RWPE1 (cell line): ENCODE measurements at regions not wholly inside any gene's neighbourhood (a gene's known extent, or its start where the extent isn't known, plus 50 kb on each side); places are given as distances from the start of the nearest gene placed in this dataset.

Source experiments
- CTCF ChIA-PET: fragments of 350-600 bp; sonication (Branson Sonifier 250); formaldehyde crosslinking; extraction: SDS; loops from one replicate; lab custom pipeline; 2021; lab: Yijun Ruan, JAX
- POLR2A ChIA-PET: fragments of 400-600 bp; formaldehyde crosslinking; extraction: SDS; loops from one replicate; lab custom pipeline; 2020; ENCODE audit warnings: antibody characterized with exemption; ENCODE audit not compliant: low non-redundant PET; lab: Yijun Ruan, JAX
- DNase-seq: peaks from one replicate; pipeline ENCODE4 v3.0.0; 2012; ENCODE audit warnings: low spot score
- H3K27ac ChIP-seq: fragments of 450-650 bp; 2 replicates; pipeline ENCODE4 v1.5.1; 2017
- CTCF ChIP-seq: fragments of 450-650 bp; conservative IDR thresholded peaks from 2 replicates; pipeline ENCODE4 v1.5.1; 2017; ENCODE audit warnings: low read depth, mild to moderate bottlenecking

GRCh38 chr13:80757694-80758093 lies 416.8 kb upstream of the SPRY2 start:
- DNase-seq = no peak
- TF ChIP-seq CTCF = no peak
- POLR2A ChIA-PET = no interaction called here
- no peak overlapping the region for H3K27ac ChIP-seq
- CTCF ChIA-PET = no interaction called here

- DNase-seq = no peak
- POLR2A ChIA-PET = no interaction called here
- CTCF ChIA-PET = no interaction called here
- no peak overlapping the region for H3K27ac ChIP-seq
- no peak for TF ChIP-seq CTCF
Observed at GRCh38 chr13:80755910-80756309, 415.0 kb upstream of the SPRY2 start.

GRCh38 chr13:80754441-80754840 lies 413.5 kb upstream of the SPRY2 start:
- no peak for DNase-seq
- TF ChIP-seq CTCF = no peak

GRCh38 chr13:80753866-80754265 lies 412.9 kb upstream of the SPRY2 start:
- CTCF ChIA-PET = no interaction called here
- TF ChIP-seq CTCF = no peak
- no peak overlapping the region for H3K27ac ChIP-seq
- no peak for DNase-seq
- POLR2A ChIA-PET = no interaction called here

More at GRCh38 chr13:80754441-80754840, 413.5 kb upstream of the SPRY2 start:
- POLR2A ChIA-PET = no interaction called here
- no peak overlapping the region for H3K27ac ChIP-seq
- CTCF ChIA-PET = interaction anchor here (0.6 kb wide), 1 partner anchor 240 kb away, joined by 5 read pairs; no protein-coding TSS in a partner anchor

GRCh38 chr13:80751854-80752253 lies 410.9 kb upstream of the SPRY2 start:
- ChIA-PET POLR2A (no interaction called here), CTCF (no interaction called here)
- DNase-seq = no peak
- H3K27ac ChIP-seq = no peak overlapping the region
- no peak for TF ChIP-seq CTCF

- CTCF ChIA-PET = interaction anchor here (0.6 kb wide), 1 partner anchor 22 kb away, joined by 4 read pairs; no protein-coding TSS in a partner anchor
- POLR2A ChIA-PET = interaction anchor here (0.6 kb wide), 1 partner anchor 46 kb away, joined by 3 read pairs; no protein-coding TSS in a partner anchor
- no peak overlapping the region for H3K27ac ChIP-seq
- TF ChIP-seq CTCF = no peak
- no peak for DNase-seq
Observed at GRCh38 chr13:80744147-80744914, 403.4 kb upstream of the SPRY2 start.
